ENCODE measurements at regions not wholly inside any gene's neighbourhood (a gene's known extent, or its start where the extent isn't known, plus 50 kb on each side); places are given as distances from the start of the nearest gene placed in this dataset.

- Histone ChIP-seq H2AFZ (ENCODE audit: low read length) (no peak overlapping the region), H3K79me2 (ENCODE audit: control insufficient read depth in 1 of 2, insufficient read depth in 2 of 2, low read length in 2 of 2) (no peaks in the 10 kb centered on the region), H3K4me2 (ENCODE audit: insufficient read depth in 1 of 2, low read depth in 2 of 2, low read length in 2 of 2) (no peak overlapping the region), H2BK15ac (ENCODE audit: low read length) (no peak overlapping the region), H3K4me3 (ENCODE audit: extremely low read depth in 1 of 4, insufficient read depth in 2 of 4, low read depth in 3 of 4, low read length in 4 of 4) (no peak overlapping the region), H2BK120ac (replicated peaks; ENCODE audit: low read depth, low read length) (no peak overlapping the region), H3K9me3 (ENCODE audit: insufficient read depth in 2 of 2, low read depth in 1 of 2, low read length in 1 of 2) (no peaks in the 10 kb centered on the region), H2BK20ac (ENCODE audit: low read length) (no peak overlapping the region), H3K18ac (ENCODE audit: extremely low read depth, low read length) (no peak overlapping the region), H3K14ac (ENCODE audit: insufficient read length) (no peak overlapping the region), H3K56ac (replicated peaks; ENCODE audit: insufficient read length, low read depth, low read length) (no peak overlapping the region), H2AK5ac (ENCODE audit: low read depth, low read length) (no peak overlapping the region), H3K23me2 (ENCODE audit: low read depth, low read length) (no peaks in the 10 kb centered on the region), H3K4ac (replicated peaks; ENCODE audit: insufficient read length, low read depth, low read length) (no peak overlapping the region), H3K79me1 (ENCODE audit: low read depth, low read length) (no peaks in the 10 kb centered on the region), H4K20me1 (replicated peaks in 1 of 2; ENCODE audit: control insufficient read depth in 1 of 2, insufficient read depth in 2 of 2, low read length in 2 of 2) (no peaks in the 10 kb centered on the region), H4K8ac (ENCODE audit: extremely low read depth, insufficient read depth, low read length) (no peak overlapping the region), H3K9ac (replicated peaks in 1 of 4; ENCODE audit: extremely low read depth in 1 of 4, low read depth in 3 of 4, low read length in 3 of 4) (no peak overlapping the region), H2BK12ac (ENCODE audit: low read depth, low read length) (no peak overlapping the region), H2BK5ac (ENCODE audit: low read depth, low read length) (no peak overlapping the region), H4K91ac (replicated peaks; ENCODE audit: insufficient read length, low read length) (no peak overlapping the region), H3K27me3 (replicated peaks in 1 of 4; ENCODE audit: control insufficient read depth in 3 of 4, extremely low read depth in 1 of 4, insufficient read depth in 3 of 4, low read length in 3 of 4) (no peaks in the 10 kb centered on the region), H4K5ac (ENCODE audit: insufficient read length, low read depth, low read length) (no peak overlapping the region), H3K23ac (ENCODE audit: insufficient read length) (no peak overlapping the region), H3K4me1 (replicated peaks in 1 of 4; ENCODE audit: control insufficient read depth in 3 of 4, insufficient read depth in 4 of 4, low read length in 3 of 4) (peaks cover 0 to 7% (median 3%) of the 10 kb centered on the region in 4 experiments; a peak in 4 of 7 replicates), H3K27ac (ENCODE audit: low read depth, low read length) (no peak overlapping the region), H3K36me3 (ENCODE audit: control insufficient read depth in 2 of 4, insufficient read depth in 4 of 4, low read length in 3 of 4) (no peaks in the 10 kb centered on the region)
- DNase-seq (ENCODE audit: low read depth in 1 of 2, low spot score in 2 of 2) (no peak), FAIRE-seq (no peak)
- POLR2A ChIA-PET (ENCODE audit: partially characterized antibody), result no interaction called here
- CTCF ChIA-PET (ENCODE audit: partially characterized antibody), result interaction anchor here (2.7 kb wide), 1 partner anchor 37 kb away, joined by 7 read pairs; no protein-coding TSS in a partner anchor
- 77% methylated on average over 1 of the region's 1 CpG; no CpG with 5 or more reads in 1 of the 2 experiments for WGBS, 2 experiments (ENCODE audit: extremely low coverage in 1 of 2, insufficient coverage in 1 of 2, insufficient read length in 1 of 2, insufficient replicate concordance in 2 of 2, low coverage in 1 of 2, low lambda C conversion rate in 2 of 2, missing lambda C conversion rate in 1 of 2)
- TF ChIP-seq HDAC2 (IDR thresholded peaks at IDR 0.05; ENCODE audit: borderline replicate concordance in 1 of 2, low read depth in 2 of 2, low read length in 2 of 2), result no peak
- TF ChIP-seq TEAD4 (IDR thresholded peaks at IDR 0.05; ENCODE audit: low read depth, low read length), result no peak
- no peak for TF ChIP-seq TAF7 (optimal IDR thresholded peaks at IDR 0.05; ENCODE audit: borderline replicate concordance, low read depth, low read length)
- TF ChIP-seq JUN (IDR thresholded peaks at IDR 0.05; ENCODE audit: low read depth, low read length), result no peak
- no peak for TF ChIP-seq TBP (IDR thresholded peaks at IDR 0.05; ENCODE audit: low read depth, low read length)
- TF ChIP-seq EZH2 (IDR thresholded peaks at IDR 0.05; ENCODE audit: low read depth, low read length, severe bottlenecking), result no peak
- no peak for TF ChIP-seq MAFK (IDR thresholded peaks at IDR 0.05; ENCODE audit: low read depth, low read length)
- TF ChIP-seq TAF1 (IDR thresholded peaks at IDR 0.05; ENCODE audit: low read depth, low read length), result no peak
- no peak for TF ChIP-seq SP4 (IDR thresholded peaks at IDR 0.05; ENCODE audit: low read length)
- TF ChIP-seq EGR1 (IDR thresholded peaks at IDR 0.05; ENCODE audit: borderline replicate concordance, low read depth, low read length), result no peak
Observed at GRCh38 chr6:132868057-132868456, 53.7 kb downstream of the RPS12 start.

Measured in H1 (cell line).